Progenitor cell of endocrine pancreas (in vitro differentiated cells): ENCODE measurements at regions not wholly inside any gene's neighbourhood (a gene's known extent, or its start where the extent isn't known, plus 50 kb on each side); places are given as distances from the start of the nearest gene placed in this dataset.

ENCODE experiments used
- DNase-seq: peaks from one replicate; pipeline ENCODE4 v3.0.0; 2021; ENCODE audit warnings: low spot score; ENCODE audit not compliant: unreplicated experiment
- H3K27ac Mint-ChIP-seq: 2 replicates; pipeline ENCODE4 v1.8.0; 2021; ENCODE audit warnings: mild to moderate bottlenecking, moderate library complexity, mixed read lengths
- H3K27me3 Mint-ChIP-seq: 2 replicates; pipeline ENCODE4 v1.8.0; 2021; ENCODE audit warnings: mixed read lengths
- H3K36me3 Mint-ChIP-seq: 2 replicates; pipeline ENCODE4 v1.8.0; 2022; ENCODE audit warnings: mixed read lengths; ENCODE audit not compliant: insufficient read depth
- H3K4me1 Mint-ChIP-seq: 2 replicates; pipeline ENCODE4 v1.8.0; 2021; ENCODE audit warnings: low read depth, mixed read lengths
- H3K4me3 Mint-ChIP-seq: 2 replicates; pipeline ENCODE4 v1.8.0; 2021; ENCODE audit warnings: low read depth, mild to moderate bottlenecking, moderate library complexity, mixed read lengths
- H3K9me3 Mint-ChIP-seq: 2 replicates; pipeline ENCODE4 v1.8.0; 2021; ENCODE audit warnings: low read depth, mixed read lengths
- TF ChIP-seq, protein P1 (sequence below): fragments of 200-600 bp; sonication (generic); IDR thresholded peaks from one replicate; pipeline ENCODE4 v1.5.0; 2021; ENCODE audit warnings: antibody characterized with exemption, mild to moderate bottlenecking; ENCODE audit not compliant: unreplicated experiment

DNA sequence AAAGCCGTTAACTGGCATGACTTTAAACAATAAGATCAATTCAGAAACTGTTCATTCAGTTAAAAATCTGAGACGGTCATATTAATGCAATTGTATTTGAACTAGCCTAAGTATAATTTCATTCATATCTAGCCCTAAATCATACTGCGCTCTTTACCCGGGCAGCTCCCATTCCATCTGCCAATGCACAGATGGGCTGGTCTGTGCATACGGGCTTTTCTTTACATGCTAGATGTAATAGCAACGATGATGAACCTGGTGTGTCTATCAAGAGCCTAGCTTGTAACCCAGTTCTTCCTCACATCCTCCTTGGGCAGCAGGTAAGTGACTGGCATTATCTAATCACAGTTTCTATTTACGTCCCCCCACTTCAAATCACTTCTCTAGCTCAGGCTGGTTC is 631.5 kb upstream of the KLHL29 start:
- Mint-ChIP-seq H3K27ac (no peak overlapping the region), H3K4me3 (no peak overlapping the region), H3K9me3 (peaks cover 8% of the 10 kb centered on the region), H3K4me1 (no peaks in the 10 kb centered on the region), H3K27me3 (peaks cover 9% of the 10 kb centered on the region), H3K36me3 (peaks cover 2% of the 10 kb centered on the region)
- TF ChIP-seq, protein P1, sequence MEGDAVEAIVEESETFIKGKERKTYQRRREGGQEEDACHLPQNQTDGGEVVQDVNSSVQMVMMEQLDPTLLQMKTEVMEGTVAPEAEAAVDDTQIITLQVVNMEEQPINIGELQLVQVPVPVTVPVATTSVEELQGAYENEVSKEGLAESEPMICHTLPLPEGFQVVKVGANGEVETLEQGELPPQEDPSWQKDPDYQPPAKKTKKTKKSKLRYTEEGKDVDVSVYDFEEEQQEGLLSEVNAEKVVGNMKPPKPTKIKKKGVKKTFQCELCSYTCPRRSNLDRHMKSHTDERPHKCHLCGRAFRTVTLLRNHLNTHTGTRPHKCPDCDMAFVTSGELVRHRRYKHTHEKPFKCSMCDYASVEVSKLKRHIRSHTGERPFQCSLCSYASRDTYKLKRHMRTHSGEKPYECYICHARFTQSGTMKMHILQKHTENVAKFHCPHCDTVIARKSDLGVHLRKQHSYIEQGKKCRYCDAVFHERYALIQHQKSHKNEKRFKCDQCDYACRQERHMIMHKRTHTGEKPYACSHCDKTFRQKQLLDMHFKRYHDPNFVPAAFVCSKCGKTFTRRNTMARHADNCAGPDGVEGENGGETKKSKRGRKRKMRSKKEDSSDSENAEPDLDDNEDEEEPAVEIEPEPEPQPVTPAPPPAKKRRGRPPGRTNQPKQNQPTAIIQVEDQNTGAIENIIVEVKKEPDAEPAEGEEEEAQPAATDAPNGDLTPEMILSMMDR, result no peak
- DNase-seq, result no peak

DNA sequence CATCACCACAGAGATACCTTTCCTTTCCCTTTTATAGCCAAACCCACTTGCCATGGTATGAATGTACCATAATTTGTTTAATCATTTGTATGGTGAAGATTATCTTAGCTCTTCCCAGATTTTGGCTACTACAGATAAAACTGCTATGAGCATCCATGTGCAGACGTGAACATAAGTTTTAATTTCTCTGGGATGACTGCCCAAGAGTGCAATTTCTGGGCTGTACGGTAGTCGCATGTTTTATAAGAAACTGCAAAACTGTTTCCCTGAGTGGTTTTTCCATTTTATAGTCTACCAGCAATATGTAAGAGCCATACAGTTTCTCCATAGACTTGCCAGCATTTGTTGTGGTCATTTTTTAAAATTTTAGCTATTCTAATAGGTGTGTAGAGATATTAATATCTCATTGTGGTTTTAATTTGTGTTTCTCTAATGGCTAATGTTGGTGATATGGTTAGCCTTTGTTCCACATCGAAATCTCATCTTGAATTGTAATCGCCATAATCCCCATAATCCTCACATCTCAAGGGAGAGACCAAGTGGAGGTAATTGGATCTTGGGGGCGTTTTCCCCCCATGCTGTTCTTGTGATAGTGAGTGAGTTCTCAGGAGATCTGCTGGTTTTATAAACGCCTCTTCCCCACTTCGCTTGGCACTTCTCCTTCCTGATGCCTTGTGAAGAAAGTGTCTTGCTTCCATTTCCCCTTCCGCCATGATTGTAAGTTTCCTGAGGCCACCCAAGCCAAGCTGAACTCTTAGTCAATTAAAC is 628.5 kb upstream of the KLHL29 start:
- Mint-ChIP-seq H3K4me3 (no peak overlapping the region), H3K27me3 (peaks cover 9% of the 10 kb centered on the region), H3K27ac (no peak overlapping the region), H3K4me1 (peaks cover 10% of the 10 kb centered on the region), H3K9me3 (peaks cover 8% of the 10 kb centered on the region), H3K36me3 (peaks cover 2% of the 10 kb centered on the region)
- no peak for DNase-seq
- TF ChIP-seq, protein P1, result no peak

DNA sequence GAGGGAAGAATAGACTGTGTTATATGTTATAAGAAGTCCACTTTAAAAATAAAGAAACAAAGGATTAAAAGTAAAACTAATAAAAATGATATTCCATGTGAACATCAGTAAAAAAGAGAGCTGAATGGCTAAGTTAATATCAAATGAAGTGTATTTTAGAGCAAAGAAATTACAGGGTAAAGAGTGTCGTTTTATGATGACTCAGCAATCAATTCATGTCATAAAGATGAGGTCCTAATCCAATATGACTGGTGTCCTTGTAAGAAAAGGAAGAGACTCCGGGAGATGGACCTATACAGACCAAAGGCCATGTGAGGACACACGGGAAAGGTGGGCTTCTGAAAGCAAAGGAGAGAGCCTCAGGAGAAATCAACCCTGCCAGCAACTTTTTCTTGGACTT is 615.5 kb upstream of the KLHL29 start:
- TF ChIP-seq, protein P1, result no peak
- peaks cover 7% of the 10 kb centered on the region for H3K4me1 Mint-ChIP-seq
- no peak overlapping the region for H3K27ac Mint-ChIP-seq
- H3K27me3 Mint-ChIP-seq, result no peaks in the 10 kb centered on the region
- no peaks in the 10 kb centered on the region for H3K36me3 Mint-ChIP-seq
- no peak for DNase-seq
- peaks cover 9% of the 10 kb centered on the region for H3K9me3 Mint-ChIP-seq
- H3K4me3 Mint-ChIP-seq, result no peak overlapping the region

DNA sequence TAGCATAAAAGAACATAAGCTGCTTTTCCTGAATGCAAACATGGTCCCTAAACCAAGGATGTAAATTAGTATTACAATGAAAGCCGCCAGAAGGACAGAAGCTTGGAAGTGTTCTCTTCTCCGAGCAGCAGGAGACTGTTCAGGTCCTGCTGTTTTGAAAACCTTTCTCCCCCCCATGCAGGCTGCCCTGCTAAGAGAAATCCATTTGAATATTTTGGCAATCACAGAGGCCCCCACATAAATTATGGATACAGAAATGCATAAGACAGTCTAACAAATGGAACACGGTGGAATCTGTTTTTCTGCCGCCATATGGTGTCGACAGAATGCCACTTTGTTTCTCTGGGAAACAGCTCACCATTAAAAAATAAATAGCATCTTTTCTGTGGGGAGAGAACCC is 600.4 kb upstream of the KLHL29 start:
- no peaks in the 10 kb centered on the region for H3K27me3 Mint-ChIP-seq
- DNase-seq, result no peak
- H3K36me3 Mint-ChIP-seq, result no peaks in the 10 kb centered on the region
- TF ChIP-seq, protein P1, result no peak
- H3K4me1 Mint-ChIP-seq, result no peaks in the 10 kb centered on the region
- H3K4me3 Mint-ChIP-seq, result no peak overlapping the region
- no peak overlapping the region for H3K27ac Mint-ChIP-seq
- no peaks in the 10 kb centered on the region for H3K9me3 Mint-ChIP-seq

DNA sequence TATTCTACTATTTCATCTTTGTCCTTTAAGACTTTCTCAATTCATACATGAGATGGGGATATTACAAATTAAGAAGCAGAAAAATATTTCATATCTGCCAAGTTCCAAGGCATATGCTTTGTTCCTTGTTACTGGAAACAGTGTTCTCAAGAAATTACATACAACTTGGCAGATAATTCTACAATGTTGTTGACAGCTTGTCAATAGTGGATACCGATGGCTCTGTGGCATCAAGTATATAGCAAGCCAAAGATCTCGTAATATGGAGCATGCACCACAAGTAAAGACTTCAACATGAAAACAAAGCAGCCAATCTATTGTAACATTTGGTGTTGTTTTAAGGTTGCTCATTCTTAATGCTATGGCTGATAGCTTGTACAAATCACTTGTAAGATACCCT is 598.2 kb upstream of the KLHL29 start:
- H3K36me3 Mint-ChIP-seq, result no peaks in the 10 kb centered on the region
- H3K4me3 Mint-ChIP-seq, result no peak overlapping the region
- no peak overlapping the region for H3K27ac Mint-ChIP-seq
- no peak for DNase-seq
- TF ChIP-seq, protein P1, result no peak
- no peaks in the 10 kb centered on the region for H3K4me1 Mint-ChIP-seq
- H3K27me3 Mint-ChIP-seq, result peaks cover 3% of the 10 kb centered on the region
- H3K9me3 Mint-ChIP-seq, result no peaks in the 10 kb centered on the region
